ENCODE measurements at regions not wholly inside any gene's neighbourhood (a gene's known extent, or its start where the extent isn't known, plus 50 kb on each side); places are given as distances from the start of the nearest gene placed in this dataset.

DNA sequence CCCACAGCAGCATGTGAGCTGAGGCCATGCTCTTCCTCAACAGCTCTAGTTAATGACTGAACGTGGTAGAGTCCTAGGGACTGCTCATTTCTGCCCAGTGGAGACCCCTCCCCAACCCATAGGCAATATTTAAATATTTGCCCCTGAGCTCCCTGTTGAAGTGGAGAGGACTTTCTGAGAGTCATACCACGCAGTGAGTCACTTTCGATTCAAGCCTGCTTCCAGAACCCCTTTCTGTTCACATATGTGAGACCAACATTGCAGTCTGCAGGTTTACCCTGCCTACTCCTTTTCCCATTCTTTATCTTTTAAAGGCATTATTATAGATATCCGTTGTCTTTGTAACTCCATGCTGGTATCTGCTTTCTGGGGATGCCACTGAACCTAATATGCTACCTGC, 946.3 kb downstream of the JRKL start (continued):
- TF ChIP-seq, protein P1, sequence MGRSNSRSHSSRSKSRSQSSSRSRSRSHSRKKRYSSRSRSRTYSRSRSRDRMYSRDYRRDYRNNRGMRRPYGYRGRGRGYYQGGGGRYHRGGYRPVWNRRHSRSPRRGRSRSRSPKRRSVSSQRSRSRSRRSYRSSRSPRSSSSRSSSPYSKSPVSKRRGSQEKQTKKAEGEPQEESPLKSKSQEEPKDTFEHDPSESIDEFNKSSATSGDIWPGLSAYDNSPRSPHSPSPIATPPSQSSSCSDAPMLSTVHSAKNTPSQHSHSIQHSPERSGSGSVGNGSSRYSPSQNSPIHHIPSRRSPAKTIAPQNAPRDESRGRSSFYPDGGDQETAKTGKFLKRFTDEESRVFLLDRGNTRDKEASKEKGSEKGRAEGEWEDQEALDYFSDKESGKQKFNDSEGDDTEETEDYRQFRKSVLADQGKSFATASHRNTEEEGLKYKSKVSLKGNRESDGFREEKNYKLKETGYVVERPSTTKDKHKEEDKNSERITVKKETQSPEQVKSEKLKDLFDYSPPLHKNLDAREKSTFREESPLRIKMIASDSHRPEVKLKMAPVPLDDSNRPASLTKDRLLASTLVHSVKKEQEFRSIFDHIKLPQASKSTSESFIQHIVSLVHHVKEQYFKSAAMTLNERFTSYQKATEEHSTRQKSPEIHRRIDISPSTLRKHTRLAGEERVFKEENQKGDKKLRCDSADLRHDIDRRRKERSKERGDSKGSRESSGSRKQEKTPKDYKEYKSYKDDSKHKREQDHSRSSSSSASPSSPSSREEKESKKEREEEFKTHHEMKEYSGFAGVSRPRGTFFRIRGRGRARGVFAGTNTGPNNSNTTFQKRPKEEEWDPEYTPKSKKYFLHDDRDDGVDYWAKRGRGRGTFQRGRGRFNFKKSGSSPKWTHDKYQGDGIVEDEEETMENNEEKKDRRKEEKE (IDR thresholded peaks at IDR 0.05), result no peak
- TF ChIP-seq TCF7 (IDR thresholded peaks at IDR 0.05; ENCODE audit: borderline replicate concordance), result no peak
- no peak for TF ChIP-seq ZNF274 (IDR thresholded peaks at IDR 0.05; ENCODE audit: insufficient read depth, insufficient read length)
- TF ChIP-seq PML (IDR thresholded peaks at IDR 0.05; ENCODE audit: low read length), result no peak
- TF ChIP-seq, protein P2, sequence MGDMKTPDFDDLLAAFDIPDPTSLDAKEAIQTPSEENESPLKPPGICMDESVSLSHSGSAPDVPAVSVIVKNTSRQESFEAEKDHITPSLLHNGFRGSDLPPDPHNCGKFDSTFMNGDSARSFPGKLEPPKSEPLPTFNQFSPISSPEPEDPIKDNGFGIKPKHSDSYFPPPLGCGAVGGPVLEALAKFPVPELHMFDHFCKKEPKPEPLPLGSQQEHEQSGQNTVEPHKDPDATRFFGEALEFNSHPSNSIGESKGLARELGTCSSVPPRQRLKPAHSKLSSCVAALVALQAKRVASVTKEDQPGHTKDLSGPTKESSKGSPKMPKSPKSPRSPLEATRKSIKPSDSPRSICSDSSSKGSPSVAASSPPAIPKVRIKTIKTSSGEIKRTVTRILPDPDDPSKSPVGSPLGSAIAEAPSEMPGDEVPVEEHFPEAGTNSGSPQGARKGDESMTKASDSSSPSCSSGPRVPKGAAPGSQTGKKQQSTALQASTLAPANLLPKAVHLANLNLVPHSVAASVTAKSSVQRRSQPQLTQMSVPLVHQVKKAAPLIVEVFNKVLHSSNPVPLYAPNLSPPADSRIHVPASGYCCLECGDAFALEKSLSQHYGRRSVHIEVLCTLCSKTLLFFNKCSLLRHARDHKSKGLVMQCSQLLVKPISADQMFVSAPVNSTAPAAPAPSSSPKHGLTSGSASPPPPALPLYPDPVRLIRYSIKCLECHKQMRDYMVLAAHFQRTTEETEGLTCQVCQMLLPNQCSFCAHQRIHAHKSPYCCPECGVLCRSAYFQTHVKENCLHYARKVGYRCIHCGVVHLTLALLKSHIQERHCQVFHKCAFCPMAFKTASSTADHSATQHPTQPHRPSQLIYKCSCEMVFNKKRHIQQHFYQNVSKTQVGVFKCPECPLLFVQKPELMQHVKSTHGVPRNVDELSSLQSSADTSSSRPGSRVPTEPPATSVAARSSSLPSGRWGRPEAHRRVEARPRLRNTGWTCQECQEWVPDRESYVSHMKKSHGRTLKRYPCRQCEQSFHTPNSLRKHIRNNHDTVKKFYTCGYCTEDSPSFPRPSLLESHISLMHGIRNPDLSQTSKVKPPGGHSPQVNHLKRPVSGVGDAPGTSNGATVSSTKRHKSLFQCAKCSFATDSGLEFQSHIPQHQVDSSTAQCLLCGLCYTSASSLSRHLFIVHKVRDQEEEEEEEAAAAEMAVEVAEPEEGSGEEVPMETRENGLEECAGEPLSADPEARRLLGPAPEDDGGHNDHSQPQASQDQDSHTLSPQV (IDR thresholded peaks at IDR 0.05), result no peak
- TF ChIP-seq, protein P3, sequence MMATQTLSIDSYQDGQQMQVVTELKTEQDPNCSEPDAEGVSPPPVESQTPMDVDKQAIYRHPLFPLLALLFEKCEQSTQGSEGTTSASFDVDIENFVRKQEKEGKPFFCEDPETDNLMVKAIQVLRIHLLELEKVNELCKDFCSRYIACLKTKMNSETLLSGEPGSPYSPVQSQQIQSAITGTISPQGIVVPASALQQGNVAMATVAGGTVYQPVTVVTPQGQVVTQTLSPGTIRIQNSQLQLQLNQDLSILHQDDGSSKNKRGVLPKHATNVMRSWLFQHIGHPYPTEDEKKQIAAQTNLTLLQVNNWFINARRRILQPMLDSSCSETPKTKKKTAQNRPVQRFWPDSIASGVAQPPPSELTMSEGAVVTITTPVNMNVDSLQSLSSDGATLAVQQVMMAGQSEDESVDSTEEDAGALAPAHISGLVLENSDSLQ (IDR thresholded peaks at IDR 0.05), result no peak
- no peak for TF ChIP-seq FOXK2 (IDR thresholded peaks at IDR 0.05)
- no peak for TF ChIP-seq MEF2A (IDR thresholded peaks at IDR 0.05; ENCODE audit: insufficient read depth, low read depth, low read length)
- TF ChIP-seq BCL11A (IDR thresholded peaks at IDR 0.05; ENCODE audit: low read depth, low read length), result no peak
- no peak for TF ChIP-seq RB1 (IDR thresholded peaks at IDR 0.05; ENCODE audit: borderline replicate concordance)

All from GM12878 (cell line).